ENCODE measurements at regions not wholly inside any gene's neighbourhood (a gene's known extent, or its start where the extent isn't known, plus 50 kb on each side); places are given as distances from the start of the nearest gene placed in this dataset.

- H3K79me2 ChIP-seq (ENCODE audit: control insufficient read depth, low read length) = no peaks in the 10 kb centered on the region
- no peak overlapping the region for H3K4me2 ChIP-seq (ENCODE audit: low read length)
- H3K4me3 ChIP-seq (ENCODE audit: low read length) = no peak overlapping the region
- TF ChIP-seq CTCF (IDR thresholded peaks at IDR 0.05; ENCODE audit: low read depth, low read length, poor library complexity, severe bottlenecking) (no peak), EZH2phosphoT487 (IDR thresholded peaks at IDR 0.05; ENCODE audit: borderline replicate concordance, low read length) (no peak)
- no peaks in the 10 kb centered on the region for H3K4me1 ChIP-seq (ENCODE audit: control insufficient read depth, low read length)
- H3K9me3 ChIP-seq (ENCODE audit: control insufficient read depth, insufficient read depth, low read length) = no peaks in the 10 kb centered on the region; the same call in 1 of the 2 replicates
- no peaks in the 10 kb centered on the region for H3F3A ChIP-seq (ENCODE audit: control insufficient read depth, insufficient read depth)
- no peaks in the 10 kb centered on the region for H3K27me3 ChIP-seq (ENCODE audit: control insufficient read depth, low read length)
- no peak overlapping the region for H3K27ac ChIP-seq (ENCODE audit: low read depth, low read length)
- no peaks in the 10 kb centered on the region for H3K9me2 ChIP-seq (replicated peaks; ENCODE audit: control insufficient read depth, low read length)
- no peaks in the 10 kb centered on the region for H4K20me1 ChIP-seq (ENCODE audit: control insufficient read depth, insufficient read depth, low read depth, low read length)
- no peaks in the 10 kb centered on the region for H3K36me3 ChIP-seq (ENCODE audit: control insufficient read depth, low read length)
These were observed 754.8 kb upstream of the ADAMTS5 start for GRCh38 chr21:27721675-27722074.

DNA sequence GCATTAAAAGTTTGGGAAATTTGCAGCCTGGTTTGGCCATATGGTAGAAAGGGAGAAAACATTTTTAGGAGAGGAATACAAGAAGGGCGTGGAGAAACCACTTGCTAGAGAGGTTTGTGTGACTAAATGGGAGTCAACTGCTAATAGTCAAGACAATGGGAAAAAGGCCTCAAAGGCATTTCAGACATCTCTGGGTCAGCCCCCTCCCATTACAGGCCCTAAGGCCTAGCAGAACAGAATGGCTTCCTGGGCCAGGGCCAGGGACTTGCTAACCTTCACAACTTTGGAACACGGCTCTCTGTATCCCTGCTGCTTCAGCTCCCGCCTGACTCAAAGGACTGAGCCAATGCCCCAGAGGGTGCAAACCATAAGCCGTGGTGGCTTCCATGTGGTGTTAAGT lies 752.3 kb upstream of the ADAMTS5 start:
- H4K20me1 ChIP-seq (ENCODE audit: control insufficient read depth, insufficient read depth, low read depth, low read length) = no peaks in the 10 kb centered on the region

DNA sequence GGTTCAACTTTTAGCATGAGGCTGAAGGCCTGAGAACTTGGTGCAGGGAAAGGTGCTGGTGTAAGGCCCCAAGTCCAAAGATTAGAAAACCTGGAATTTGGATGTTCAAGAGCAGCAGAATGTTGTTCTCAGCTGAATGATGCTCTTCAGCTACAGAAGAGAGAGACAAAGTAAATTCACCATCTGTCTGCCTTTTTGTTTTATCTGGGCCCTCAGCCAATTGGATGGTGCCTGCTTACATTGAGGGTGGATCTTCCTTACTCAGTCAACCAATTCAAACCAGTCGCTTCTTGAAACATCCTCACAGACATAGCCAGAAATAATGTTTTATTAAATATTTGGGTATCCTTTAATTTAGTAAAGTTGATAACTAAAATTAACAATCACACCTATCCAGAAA lies 748.2 kb upstream of the ADAMTS5 start:
- Histone ChIP-seq H3K4me2 (ENCODE audit: low read length) (no peak overlapping the region), H3F3A (ENCODE audit: control insufficient read depth, insufficient read depth) (no peaks in the 10 kb centered on the region), H3K4me3 (ENCODE audit: low read length) (no peak overlapping the region), H3K79me2 (ENCODE audit: control insufficient read depth, low read length) (no peaks in the 10 kb centered on the region), H3K36me3 (ENCODE audit: control insufficient read depth, low read length) (no peaks in the 10 kb centered on the region), H3K4me1 (ENCODE audit: control insufficient read depth, low read length) (no peaks in the 10 kb centered on the region), H3K9me3 (ENCODE audit: control insufficient read depth, insufficient read depth, low read length) (no peaks in the 10 kb centered on the region; the same call in 1 of the 2 replicates), H3K27ac (ENCODE audit: low read depth, low read length) (no peak overlapping the region), H4K20me1 (ENCODE audit: control insufficient read depth, insufficient read depth, low read depth, low read length) (no peaks in the 10 kb centered on the region), H3K27me3 (ENCODE audit: control insufficient read depth, low read length) (no peaks in the 10 kb centered on the region), H3K9me2 (replicated peaks; ENCODE audit: control insufficient read depth, low read length) (no peaks in the 10 kb centered on the region)
- TF ChIP-seq CTCF (IDR thresholded peaks at IDR 0.05; ENCODE audit: low read depth, low read length, poor library complexity, severe bottlenecking) = no peak
- no peak for TF ChIP-seq EZH2phosphoT487 (IDR thresholded peaks at IDR 0.05; ENCODE audit: borderline replicate concordance, low read length)

More for the DNA sequence above, 752.3 kb upstream of the ADAMTS5 start:
- Histone ChIP-seq H3K36me3 (ENCODE audit: control insufficient read depth, low read length) (no peaks in the 10 kb centered on the region), H3K4me3 (ENCODE audit: low read length) (no peak overlapping the region), H3K79me2 (ENCODE audit: control insufficient read depth, low read length) (no peaks in the 10 kb centered on the region), H3K4me2 (ENCODE audit: low read length) (no peak overlapping the region), H3K4me1 (ENCODE audit: control insufficient read depth, low read length) (no peaks in the 10 kb centered on the region), H3K9me2 (replicated peaks; ENCODE audit: control insufficient read depth, low read length) (no peaks in the 10 kb centered on the region), H3K27ac (ENCODE audit: low read depth, low read length) (no peak overlapping the region), H3K27me3 (ENCODE audit: control insufficient read depth, low read length) (no peaks in the 10 kb centered on the region), H3K9me3 (ENCODE audit: control insufficient read depth, insufficient read depth, low read length) (no peaks in the 10 kb centered on the region; the same call in 1 of the 2 replicates), H3F3A (ENCODE audit: control insufficient read depth, insufficient read depth) (no peaks in the 10 kb centered on the region)
- no peak for TF ChIP-seq CTCF (IDR thresholded peaks at IDR 0.05; ENCODE audit: low read depth, low read length, poor library complexity, severe bottlenecking)
- TF ChIP-seq EZH2phosphoT487 (IDR thresholded peaks at IDR 0.05; ENCODE audit: borderline replicate concordance, low read length) = no peak
